Amygdala (tissue), 56 donors: ENCODE measurements at regions not wholly inside any gene's neighbourhood (a gene's known extent, or its start where the extent isn't known, plus 50 kb on each side); places are given as distances from the start of the nearest gene placed in this dataset.

Experiments
- DNase-seq, 56 donors: peaks; one replicate each; lab custom pipeline; 2025; lab: John Stamatoyannopoulos, UW

DNA sequence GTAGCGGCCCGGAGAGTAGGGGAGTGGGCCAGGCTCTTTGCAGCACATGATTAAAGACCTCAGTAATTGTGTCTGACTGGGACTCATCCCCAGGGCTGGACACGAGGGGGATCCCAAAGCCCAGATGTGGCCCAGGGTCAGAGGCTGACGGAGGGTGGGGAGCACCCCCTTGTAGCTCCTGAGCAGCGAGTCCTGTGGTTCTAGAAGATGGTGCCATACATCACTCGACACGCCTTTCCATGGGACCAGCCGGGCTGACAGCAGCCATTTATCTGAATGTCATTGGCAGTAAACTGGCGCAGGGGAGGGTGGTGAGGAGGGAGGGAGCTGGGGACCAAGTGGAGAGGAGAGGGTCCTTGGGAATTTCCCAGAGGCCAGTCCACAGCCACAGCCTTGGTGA is 65.1 kb upstream of the FAM222A start:
- no peak for DNase-seq

DNA sequence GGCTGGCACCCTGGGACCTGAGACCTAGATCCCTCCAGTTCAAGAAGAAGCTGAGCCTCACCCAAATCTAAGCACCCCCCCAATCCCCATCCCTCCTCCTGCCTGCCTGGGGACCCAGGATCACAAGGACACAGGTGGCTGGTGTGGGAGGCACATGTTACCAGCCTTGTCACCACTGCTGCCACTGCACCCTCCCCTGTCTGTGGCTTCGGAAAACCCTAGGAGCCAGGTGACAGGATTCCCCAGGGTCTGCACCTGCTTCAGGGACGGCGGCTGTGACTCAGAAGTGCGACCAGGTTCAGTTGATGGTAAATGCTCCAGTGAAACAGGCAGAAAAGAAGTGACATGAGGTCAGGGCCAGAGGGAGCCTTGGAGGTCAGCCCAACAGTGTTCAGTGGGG is 62.8 kb upstream of the FAM222A start:
- DNase-seq = no peak

DNA sequence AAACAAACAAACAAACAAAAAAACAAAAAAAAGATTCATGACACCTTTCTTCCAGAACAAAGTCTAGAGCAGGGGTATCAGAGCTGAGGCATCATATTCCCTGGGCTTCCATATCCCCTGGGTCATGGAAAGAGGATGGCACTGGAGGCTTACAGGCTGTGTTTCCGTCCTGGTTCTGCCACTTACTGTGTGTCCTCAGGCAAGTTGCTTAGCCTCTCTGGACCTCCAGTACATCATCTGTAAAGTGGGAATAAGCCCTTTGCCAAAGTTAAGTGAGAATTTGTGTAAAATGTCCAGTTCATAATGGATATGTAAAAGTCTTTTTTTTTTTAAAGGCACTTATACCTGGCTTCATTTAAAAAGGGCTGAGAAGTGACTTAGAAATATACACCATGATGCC is 62.0 kb upstream of the FAM222A start:
- no peak for DNase-seq

DNA sequence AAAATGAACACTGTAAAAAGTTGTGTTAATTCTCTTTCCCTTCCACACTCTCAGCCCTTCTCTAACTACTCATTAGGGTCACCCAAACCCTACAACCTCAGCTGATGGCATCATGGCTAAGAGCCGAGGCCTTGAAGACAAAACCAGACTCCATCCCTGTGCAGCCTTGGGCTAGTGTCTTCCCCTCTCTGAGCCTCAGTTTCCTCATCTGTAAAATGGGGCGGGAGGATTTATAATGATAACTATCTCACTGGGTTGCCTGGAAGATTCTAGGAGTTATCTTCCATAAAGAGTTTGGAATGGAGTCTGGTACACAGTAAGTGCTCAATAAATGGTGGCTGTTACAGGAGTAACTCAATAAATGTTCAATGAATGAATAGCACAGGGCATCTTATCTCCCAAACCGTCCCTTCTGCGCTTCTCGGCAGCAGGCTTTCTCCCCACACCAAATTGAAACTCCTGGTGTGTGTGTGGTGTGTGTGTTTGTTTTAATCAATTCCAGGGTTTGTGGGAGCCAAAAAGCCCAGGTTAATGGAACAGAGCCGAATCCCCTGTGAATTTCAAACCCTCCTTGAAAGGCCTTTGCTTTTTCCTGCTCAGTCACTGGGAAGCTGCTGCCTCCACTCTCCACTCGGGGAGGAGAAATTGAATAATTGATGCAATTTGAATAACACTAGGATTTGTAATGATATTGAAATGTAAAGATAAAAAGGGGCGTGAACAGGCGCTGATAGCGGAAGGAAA is 61.2 kb upstream of the FAM222A start:
- DNase-seq = no peak

DNA sequence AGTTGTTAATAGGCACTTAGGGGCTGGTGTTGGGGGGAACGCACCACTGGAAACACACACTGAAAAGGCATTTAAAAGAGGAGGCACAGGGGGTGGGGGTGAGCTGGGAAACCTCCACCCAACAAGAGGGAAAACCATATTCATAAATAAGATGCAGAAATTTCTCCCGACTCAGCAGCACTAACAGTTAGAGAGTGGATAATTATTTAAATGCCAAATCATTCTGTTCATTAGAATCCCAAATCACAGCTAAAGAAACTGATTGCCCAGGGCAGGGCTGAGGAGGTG is 60.7 kb upstream of the FAM222A start:
- no peak for DNase-seq

DNA sequence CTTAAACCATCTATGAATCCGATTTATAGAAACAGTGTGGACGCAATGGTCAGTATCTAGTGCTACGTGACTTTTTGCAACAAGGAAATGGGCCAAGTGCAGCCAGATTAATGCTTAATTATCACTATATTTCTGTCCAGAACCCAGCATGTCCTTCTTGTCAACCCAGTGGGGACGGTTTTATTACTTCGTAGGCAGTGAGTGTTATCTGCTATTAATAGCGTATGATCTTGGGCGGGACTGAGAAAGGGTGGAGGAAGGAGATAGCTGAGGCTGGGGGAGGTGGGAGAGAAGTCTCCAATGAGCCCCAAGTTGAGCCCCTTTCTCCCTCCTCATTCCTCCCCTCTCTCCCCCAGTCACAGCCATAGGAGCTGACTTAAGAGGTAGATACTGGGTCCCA is 59.7 kb upstream of the FAM222A start:
- no peak for DNase-seq

DNA sequence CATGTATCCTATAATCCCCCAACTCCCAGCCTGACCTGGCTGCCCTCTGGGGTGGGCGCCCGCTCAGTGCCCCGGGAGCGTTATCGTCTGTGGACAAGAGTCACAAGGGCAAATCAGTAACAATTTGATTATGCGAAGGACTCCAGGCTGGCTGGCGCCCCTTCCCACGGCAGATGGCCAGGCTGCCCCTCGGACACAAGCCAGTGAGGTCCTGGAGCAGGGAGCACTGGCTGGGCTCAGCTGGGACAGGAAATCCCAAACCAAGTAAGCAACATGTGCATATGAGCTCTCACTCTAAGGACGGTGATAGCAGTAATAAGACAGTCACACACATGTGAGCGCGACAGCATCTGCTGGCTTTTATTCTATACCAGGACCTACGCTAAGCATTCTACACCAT is 59.3 kb upstream of the FAM222A start:
- DNase-seq = no peak

DNA sequence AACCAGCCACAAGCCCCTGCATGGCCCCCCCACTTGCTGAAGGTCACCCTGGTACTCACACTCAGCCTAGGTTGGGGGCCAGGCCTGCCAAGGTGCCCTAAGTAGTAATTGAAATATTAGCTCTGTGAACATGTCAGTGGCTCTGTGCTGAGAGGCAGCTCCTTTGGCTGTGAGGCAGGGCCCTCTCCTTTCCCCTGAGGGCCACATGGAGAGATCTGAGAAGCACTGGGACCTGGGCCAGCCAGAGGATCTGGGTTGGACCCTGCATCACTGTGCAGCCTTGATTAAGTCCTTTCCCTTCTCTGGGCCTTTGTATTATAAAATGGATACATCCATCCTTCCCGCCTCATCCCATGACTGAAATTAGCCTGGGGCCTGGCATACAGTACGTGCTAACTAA is 58.0 kb upstream of the FAM222A start:
- DNase-seq = no peak

DNA sequence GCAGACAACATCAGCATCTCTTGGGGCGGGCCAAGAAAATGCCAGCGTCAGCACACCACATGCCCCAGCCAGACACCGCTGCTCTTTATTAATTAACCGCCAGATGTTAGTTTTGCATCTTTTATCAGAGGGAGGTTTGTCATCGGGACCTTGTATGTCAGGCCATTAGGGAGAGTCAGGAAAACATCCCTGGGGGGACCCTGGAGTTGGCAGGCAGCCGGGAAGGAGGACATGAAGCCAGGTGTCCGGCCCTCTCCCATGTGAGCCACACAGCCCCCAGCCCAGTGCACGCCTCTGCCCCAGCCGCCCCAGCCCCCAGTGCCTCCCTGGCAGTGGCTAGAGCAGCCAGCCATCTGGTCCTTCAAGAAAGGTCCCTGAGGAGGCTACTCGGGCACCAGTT is 56.9 kb upstream of the FAM222A start:
- DNase-seq = peak in 1 of 56 donors; percentile 9

DNA sequence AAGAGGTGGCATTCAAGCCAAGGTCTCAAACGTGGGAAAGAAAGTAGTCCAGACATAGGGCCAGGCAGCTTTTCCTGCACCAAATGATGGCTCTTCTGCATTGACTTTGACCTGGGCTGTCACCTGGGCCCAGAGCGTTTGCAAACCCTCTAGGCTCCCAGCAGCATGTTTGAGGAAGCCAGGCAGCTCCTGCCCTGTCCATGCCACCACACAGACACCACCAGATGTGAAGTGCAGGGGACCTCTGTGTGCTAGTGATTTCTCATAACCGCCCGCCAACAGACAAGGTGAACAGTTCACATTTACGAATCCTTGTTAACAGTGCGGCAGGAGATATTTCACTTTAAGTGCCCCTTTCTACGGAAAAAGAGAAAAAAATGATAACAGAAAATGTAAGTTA is 49.8 kb upstream of the FAM222A start:
- no peak for DNase-seq
